H9 (cell line): ENCODE measurements at regions not wholly inside any gene's neighbourhood (a gene's known extent, or its start where the extent isn't known, plus 50 kb on each side); places are given as distances from the start of the nearest gene placed in this dataset.

Experiments
- DNase-seq: peaks from one replicate; pipeline ENCODE4 v3.0.0-alpha.2; 2017
- H2AFZ ChIP-seq: one replicate; pipeline ENCODE4 v1.6.1; 2013; ENCODE audit warnings: mild to moderate bottlenecking, low read length, control low read depth, moderate library complexity
- H2AK5ac ChIP-seq: 2 replicates; pipeline ENCODE4 v1.6.1; 2013; ENCODE audit warnings: low read length, control low read depth, mixed read lengths; ENCODE audit not compliant: insufficient read length
- H2BK120ac ChIP-seq: one replicate; pipeline ENCODE4 v1.6.1; 2013; ENCODE audit warnings: low read depth, mild to moderate bottlenecking, low read length, control low read depth, inconsistent platforms; ENCODE audit not compliant: poor library complexity, severe bottlenecking
- H2BK12ac ChIP-seq: 2 replicates; pipeline ENCODE4 v1.6.1; 2013; ENCODE audit warnings: low read length, control low read depth, mixed read lengths, low read depth; ENCODE audit not compliant: insufficient read length
- H2BK15ac ChIP-seq: 2 replicates; pipeline ENCODE4 v1.6.1; 2013; ENCODE audit warnings: low read depth, low read length, control low read depth
- H2BK20ac ChIP-seq: one replicate; pipeline ENCODE4 v1.6.1; 2013; ENCODE audit warnings: low read depth, mild to moderate bottlenecking, low read length, control low read depth, inconsistent platforms; ENCODE audit not compliant: poor library complexity, severe bottlenecking
- H2BK5ac ChIP-seq: 2 replicates; pipeline ENCODE4 v1.6.1; 2013; ENCODE audit warnings: low read length, control low read depth, mixed read lengths; ENCODE audit not compliant: insufficient read length
- H3K14ac ChIP-seq: 2 replicates; pipeline ENCODE4 v1.6.1; 2013; ENCODE audit warnings: low read length, control low read depth; ENCODE audit not compliant: insufficient read depth
- H3K18ac ChIP-seq: 2 replicates; pipeline ENCODE4 v1.6.1; 2013; ENCODE audit warnings: low read depth, mild to moderate bottlenecking, mixed read lengths, low read length, control low read depth; ENCODE audit not compliant: insufficient read length
- H3K23ac ChIP-seq: 2 replicates; pipeline ENCODE4 v1.6.1; 2013; ENCODE audit warnings: low read length, control low read depth, mixed read lengths, low read depth; ENCODE audit not compliant: insufficient read length
- H3K23me2 ChIP-seq: 2 replicates; pipeline ENCODE4 v1.6.1; 2013; ENCODE audit warnings: low read depth, mild to moderate bottlenecking, mixed read lengths, low read length, control low read depth; ENCODE audit not compliant: insufficient read length, poor library complexity, severe bottlenecking
- H3K27ac ChIP-seq: 2 replicates; pipeline ENCODE4 v1.5.1; 2013; ENCODE audit warnings: low read length, control low read depth, mixed read lengths, low read depth; ENCODE audit not compliant: insufficient read length
- H3K27me3 ChIP-seq: 2 replicates; pipeline ENCODE4 v1.6.1; 2013; ENCODE audit warnings: low read length, control low read depth, inconsistent platforms; ENCODE audit not compliant: insufficient read depth
- H3K4ac ChIP-seq: 2 replicates; pipeline ENCODE4 v1.6.1; 2013; ENCODE audit warnings: low read depth, mild to moderate bottlenecking, control low read depth, inconsistent platforms, low read length, moderate library complexity
- H3K4me1 ChIP-seq: 2 replicates; pipeline ENCODE4 v1.6.1; 2013; ENCODE audit warnings: low read length, control low read depth, inconsistent platforms; ENCODE audit not compliant: insufficient read depth
- H3K4me2 ChIP-seq: 2 replicates; pipeline ENCODE4 v1.6.1; 2013; ENCODE audit warnings: low read length, control low read depth, mixed read lengths; ENCODE audit not compliant: insufficient read length, insufficient read depth
- H3K56ac ChIP-seq: 2 replicates; pipeline ENCODE4 v1.6.1; 2013; ENCODE audit warnings: low read depth, mild to moderate bottlenecking, mixed read lengths, low read length, control low read depth; ENCODE audit not compliant: insufficient read length
- H3K79me1 ChIP-seq: 2 replicates; pipeline ENCODE4 v1.6.1; 2013; ENCODE audit warnings: low read depth, mild to moderate bottlenecking, moderate library complexity, low read length, control low read depth, inconsistent platforms; ENCODE audit not compliant: insufficient read depth, poor library complexity, severe bottlenecking
- H3K79me2 ChIP-seq: 2 replicates; pipeline ENCODE4 v1.6.1; 2013; ENCODE audit warnings: low read length, control low read depth, inconsistent platforms; ENCODE audit not compliant: insufficient read depth
- H3K9ac ChIP-seq: 2 replicates; pipeline ENCODE4 v1.6.1; 2013; ENCODE audit warnings: low read length, control low read depth, mixed read lengths; ENCODE audit not compliant: insufficient read length; ENCODE audit errors: extremely low read depth
- H3K9me3 ChIP-seq: one replicate; pipeline ENCODE4 v1.6.1; 2013; ENCODE audit warnings: low read depth, low read length, inconsistent platforms; ENCODE audit not compliant: control insufficient read depth
- H3T11ph ChIP-seq: one replicate; pipeline ENCODE4 v1.6.1; 2013; ENCODE audit warnings: mild to moderate bottlenecking, low read length, control low read depth, inconsistent platforms
- H4K20me1 ChIP-seq: one replicate; pipeline ENCODE4 v1.6.1; 2013; ENCODE audit not compliant: control insufficient read depth, insufficient read length, insufficient read depth
- H4K5ac ChIP-seq: 2 replicates; pipeline ENCODE4 v1.6.1; 2013; ENCODE audit warnings: low read depth, mild to moderate bottlenecking, mixed read lengths, low read length, control low read depth; ENCODE audit not compliant: insufficient read length
- H4K8ac ChIP-seq: replicated peaks from 2 replicates; pipeline ENCODE4 v1.6.1; 2013; ENCODE audit warnings: low read length, control low read depth, mixed read lengths, low read depth; ENCODE audit not compliant: insufficient read length
- H4K91ac ChIP-seq: 2 replicates; pipeline ENCODE4 v1.6.1; 2013; ENCODE audit warnings: low read depth, mild to moderate bottlenecking, moderate library complexity, mixed read lengths, low read length, control low read depth; ENCODE audit not compliant: insufficient read length
- H3K27ac Mint-ChIP-seq, 3 experiments: 2 replicates in 2 of 3; 3 replicates in 1 of 3; pipeline ENCODE4 v1.8.0; 2020 to 2021; ENCODE audit warnings: mixed read lengths in 3 of 3, mild to moderate bottlenecking in 1 of 3, moderate library complexity in 1 of 3
- H3K27me3 Mint-ChIP-seq: 2 replicates; pipeline ENCODE4 v1.8.0; 2021; ENCODE audit warnings: low read depth, mild to moderate bottlenecking, moderate library complexity, mixed read lengths
- H3K36me3 Mint-ChIP-seq, 3 experiments: 2 replicates in 2 of 3; 3 replicates in 1 of 3; pipeline ENCODE4 v1.8.0; 2020 to 2021; ENCODE audit warnings: low read depth in 3 of 3, mixed read lengths in 3 of 3; ENCODE audit not compliant: insufficient read depth in 1 of 3
- H3K4me1 Mint-ChIP-seq, 2 experiments: 2 replicates each; pipeline ENCODE4 v1.8.0; 2020; ENCODE audit warnings: mixed read lengths in 2 of 2
- H3K4me3 Mint-ChIP-seq, 2 experiments: 2 replicates in 1 of 2; 3 replicates in 1 of 2; pipeline ENCODE4 v1.8.0; 2020 to 2021; ENCODE audit warnings: mild to moderate bottlenecking in 2 of 2, mixed read lengths in 2 of 2, moderate library complexity in 1 of 2
- H3K9me3 Mint-ChIP-seq, 2 experiments: 2 replicates in 1 of 2; 3 replicates in 1 of 2; pipeline ENCODE4 v1.8.0; 2020; ENCODE audit warnings: mild to moderate bottlenecking in 2 of 2, mixed read lengths in 2 of 2, moderate library complexity in 1 of 2
- WGBS: extraction: QIAGEN DNeasy Blood & Tissue Kit; methylation state at CpG from one replicate; pipeline ENCODE4 v1.1.7; 2013; ENCODE audit warnings: missing lambda C conversion rate, low lambda C conversion rate, mixed read lengths; ENCODE audit not compliant: insufficient read length; ENCODE audit errors: extremely low coverage; 5-methylcytosine and 5-hydroxymethylcytosine counted together
- TF ChIP-seq, protein P1 (sequence below): fragments of 200-600 bp; sonication (generic); conservative IDR thresholded peaks from 3 replicates; pipeline ENCODE4 v1.8.0; 2021; ENCODE audit warnings: antibody characterized with exemption, mild to moderate bottlenecking

- no peak overlapping the region for H2BK20ac ChIP-seq
- no peak overlapping the region for H3K18ac ChIP-seq
- Mint-ChIP-seq H3K4me1 (peaks cover 9 to 12% of the 10 kb centered on the region in 2 experiments), H3K27me3 (peaks cover 95% of the 10 kb centered on the region), H3K27ac (no peak overlapping the region), H3K4me3 (no peak overlapping the region), H3K36me3 (no peaks in the 10 kb centered on the region), H3K9me3 (no peaks in the 10 kb centered on the region)
- H3K23ac ChIP-seq: no peak overlapping the region
- no peak overlapping the region for H2BK120ac ChIP-seq
- no peak overlapping the region for H3K4ac ChIP-seq
- no peaks in the 10 kb centered on the region for H3K79me2 ChIP-seq
- H3K56ac ChIP-seq: no peak overlapping the region
- no peak overlapping the region for H2BK5ac ChIP-seq
- no peaks in the 10 kb centered on the region for H3K79me1 ChIP-seq
- no CpG with 5 or more reads among the region's 5 CpGs for WGBS
- H3K4me2 ChIP-seq: no peak overlapping the region
- H4K5ac ChIP-seq: no peak overlapping the region
- no peaks in the 10 kb centered on the region for H3K4me1 ChIP-seq
- no peaks in the 10 kb centered on the region for H4K20me1 ChIP-seq
- no peak overlapping the region for H2AK5ac ChIP-seq
- no peak overlapping the region for H3T11ph ChIP-seq
- H2AFZ ChIP-seq: no peak overlapping the region
- no peak overlapping the region for H3K9ac ChIP-seq
- H3K27me3 ChIP-seq: no peaks in the 10 kb centered on the region
- no peak overlapping the region for H3K14ac ChIP-seq
- H2BK12ac ChIP-seq: no peak overlapping the region
- H3K23me2 ChIP-seq: no peaks in the 10 kb centered on the region
- H3K9me3 ChIP-seq: no peaks in the 10 kb centered on the region
- H4K91ac ChIP-seq: no peak overlapping the region
- no peak overlapping the region for H4K8ac ChIP-seq
- H2BK15ac ChIP-seq: no peak overlapping the region
- DNase-seq: no peak
- TF ChIP-seq, protein P1, sequence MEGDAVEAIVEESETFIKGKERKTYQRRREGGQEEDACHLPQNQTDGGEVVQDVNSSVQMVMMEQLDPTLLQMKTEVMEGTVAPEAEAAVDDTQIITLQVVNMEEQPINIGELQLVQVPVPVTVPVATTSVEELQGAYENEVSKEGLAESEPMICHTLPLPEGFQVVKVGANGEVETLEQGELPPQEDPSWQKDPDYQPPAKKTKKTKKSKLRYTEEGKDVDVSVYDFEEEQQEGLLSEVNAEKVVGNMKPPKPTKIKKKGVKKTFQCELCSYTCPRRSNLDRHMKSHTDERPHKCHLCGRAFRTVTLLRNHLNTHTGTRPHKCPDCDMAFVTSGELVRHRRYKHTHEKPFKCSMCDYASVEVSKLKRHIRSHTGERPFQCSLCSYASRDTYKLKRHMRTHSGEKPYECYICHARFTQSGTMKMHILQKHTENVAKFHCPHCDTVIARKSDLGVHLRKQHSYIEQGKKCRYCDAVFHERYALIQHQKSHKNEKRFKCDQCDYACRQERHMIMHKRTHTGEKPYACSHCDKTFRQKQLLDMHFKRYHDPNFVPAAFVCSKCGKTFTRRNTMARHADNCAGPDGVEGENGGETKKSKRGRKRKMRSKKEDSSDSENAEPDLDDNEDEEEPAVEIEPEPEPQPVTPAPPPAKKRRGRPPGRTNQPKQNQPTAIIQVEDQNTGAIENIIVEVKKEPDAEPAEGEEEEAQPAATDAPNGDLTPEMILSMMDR: no peak
- H3K27ac ChIP-seq: no peak overlapping the region
These were observed 223.9 kb upstream of the NR2F2 start for GRCh38 chr15:96106628-96107027.
